ENCODE measurements at regions not wholly inside any gene's neighbourhood (a gene's known extent, or its start where the extent isn't known, plus 50 kb on each side); places are given as distances from the start of the nearest gene placed in this dataset.

DNA sequence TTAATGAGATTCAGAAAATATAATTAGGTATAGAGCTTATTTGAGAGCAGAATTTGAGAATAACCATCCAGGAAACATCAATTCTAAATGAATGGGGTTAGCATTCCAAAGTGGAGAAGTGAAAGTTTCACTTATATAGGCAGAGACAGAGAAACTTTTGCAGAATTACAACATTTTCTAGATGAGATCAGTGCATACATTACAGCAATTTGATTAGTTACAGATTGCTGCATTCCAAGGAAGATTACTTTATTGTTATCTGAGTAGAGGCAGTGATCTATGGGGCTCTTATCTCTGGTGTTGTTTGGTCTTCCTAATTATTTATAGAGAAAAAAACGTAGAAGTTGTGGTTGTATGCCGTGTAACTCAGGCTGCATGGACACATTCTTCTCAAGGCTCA, 373.8 kb upstream of the SYT4 start:
- POLR2A ChIA-PET (ENCODE audit: low non-redundant PET), result no interaction called here
- H3K36me3 ChIP-seq (ENCODE audit: insufficient read depth, low read length, poor library complexity, severe bottlenecking), result no peaks in the 10 kb centered on the region
- H3K27ac ChIP-seq (ENCODE audit: low read depth, low read length, poor library complexity, severe bottlenecking), result peak overlapping the region; percentile 56
- no peaks in the 10 kb centered on the region for H3K27me3 ChIP-seq (replicated peaks; ENCODE audit: insufficient read depth, low read depth, low read length, poor library complexity)
- H3K4me1 ChIP-seq (ENCODE audit: insufficient read depth, low read length, poor library complexity, severe bottlenecking), result peaks cover 10% of the 10 kb centered on the region
- no peak for TF ChIP-seq EZH2 (IDR thresholded peaks at IDR 0.05; ENCODE audit: borderline replicate concordance, low read depth, low read length, poor library complexity, severe bottlenecking)
- TF ChIP-seq, protein P1, sequence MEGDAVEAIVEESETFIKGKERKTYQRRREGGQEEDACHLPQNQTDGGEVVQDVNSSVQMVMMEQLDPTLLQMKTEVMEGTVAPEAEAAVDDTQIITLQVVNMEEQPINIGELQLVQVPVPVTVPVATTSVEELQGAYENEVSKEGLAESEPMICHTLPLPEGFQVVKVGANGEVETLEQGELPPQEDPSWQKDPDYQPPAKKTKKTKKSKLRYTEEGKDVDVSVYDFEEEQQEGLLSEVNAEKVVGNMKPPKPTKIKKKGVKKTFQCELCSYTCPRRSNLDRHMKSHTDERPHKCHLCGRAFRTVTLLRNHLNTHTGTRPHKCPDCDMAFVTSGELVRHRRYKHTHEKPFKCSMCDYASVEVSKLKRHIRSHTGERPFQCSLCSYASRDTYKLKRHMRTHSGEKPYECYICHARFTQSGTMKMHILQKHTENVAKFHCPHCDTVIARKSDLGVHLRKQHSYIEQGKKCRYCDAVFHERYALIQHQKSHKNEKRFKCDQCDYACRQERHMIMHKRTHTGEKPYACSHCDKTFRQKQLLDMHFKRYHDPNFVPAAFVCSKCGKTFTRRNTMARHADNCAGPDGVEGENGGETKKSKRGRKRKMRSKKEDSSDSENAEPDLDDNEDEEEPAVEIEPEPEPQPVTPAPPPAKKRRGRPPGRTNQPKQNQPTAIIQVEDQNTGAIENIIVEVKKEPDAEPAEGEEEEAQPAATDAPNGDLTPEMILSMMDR (conservative IDR thresholded peaks at IDR 0.05; ENCODE audit: low read depth, low read length), result no peak
- peak; percentile 62 for DNase-seq (ENCODE audit: low spot score)
- CTCF ChIA-PET, result no interaction called here
- no TSS peak for BruUV-seq (replicated peaks)
- no peak overlapping the region for H3K4me3 ChIP-seq (ENCODE audit: low read depth, low read length, poor library complexity, severe bottlenecking)
- peaks cover 7% of the 10 kb centered on the region for H3K9me3 ChIP-seq (ENCODE audit: low read depth, low read length, poor library complexity, severe bottlenecking)
- intact Hi-C loops (cut with micrococcal nuclease; ENCODE audit: unreplicated experiment), result no loop called here

DNA sequence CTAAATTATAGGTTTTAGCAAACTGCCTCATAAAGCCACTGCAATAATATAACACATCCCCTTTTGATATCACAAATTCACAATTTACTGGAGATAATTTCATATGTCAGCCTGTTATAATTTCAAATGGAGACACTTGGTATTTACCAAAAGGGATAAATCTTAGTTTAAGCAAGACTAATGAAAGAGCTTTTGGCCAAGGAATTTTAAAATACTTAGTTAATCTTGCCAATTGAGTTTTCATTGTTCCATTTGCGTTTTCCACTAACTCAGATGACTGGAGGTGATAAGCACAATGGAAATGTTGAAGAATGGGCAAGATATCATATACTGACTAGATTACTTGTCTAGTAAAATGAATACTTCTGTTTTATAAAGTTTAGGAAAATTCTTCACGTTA, 379.3 kb upstream of the SYT4 start:
- BruUV-seq (replicated peaks), result no TSS peak
- Histone ChIP-seq H3K27me3 (replicated peaks; ENCODE audit: insufficient read depth, low read depth, low read length, poor library complexity) (no peaks in the 10 kb centered on the region), H3K4me1 (ENCODE audit: insufficient read depth, low read length, poor library complexity, severe bottlenecking) (no peaks in the 10 kb centered on the region), H3K36me3 (ENCODE audit: insufficient read depth, low read length, poor library complexity, severe bottlenecking) (no peaks in the 10 kb centered on the region), H3K27ac (ENCODE audit: low read depth, low read length, poor library complexity, severe bottlenecking) (no peak overlapping the region), H3K9me3 (ENCODE audit: low read depth, low read length, poor library complexity, severe bottlenecking) (peaks cover 5% of the 10 kb centered on the region), H3K4me3 (ENCODE audit: low read depth, low read length, poor library complexity, severe bottlenecking) (no peak overlapping the region)
- DNase-seq (ENCODE audit: low spot score), result no peak
- TF ChIP-seq EZH2 (IDR thresholded peaks at IDR 0.05; ENCODE audit: borderline replicate concordance, low read depth, low read length, poor library complexity, severe bottlenecking), result no peak
- TF ChIP-seq, protein P1 (conservative IDR thresholded peaks at IDR 0.05; ENCODE audit: low read depth, low read length), result no peak
- intact Hi-C loops (cut with micrococcal nuclease; ENCODE audit: unreplicated experiment), result no loop called here
- ChIA-PET CTCF (no interaction called here), POLR2A (ENCODE audit: low non-redundant PET) (no interaction called here)

DNA sequence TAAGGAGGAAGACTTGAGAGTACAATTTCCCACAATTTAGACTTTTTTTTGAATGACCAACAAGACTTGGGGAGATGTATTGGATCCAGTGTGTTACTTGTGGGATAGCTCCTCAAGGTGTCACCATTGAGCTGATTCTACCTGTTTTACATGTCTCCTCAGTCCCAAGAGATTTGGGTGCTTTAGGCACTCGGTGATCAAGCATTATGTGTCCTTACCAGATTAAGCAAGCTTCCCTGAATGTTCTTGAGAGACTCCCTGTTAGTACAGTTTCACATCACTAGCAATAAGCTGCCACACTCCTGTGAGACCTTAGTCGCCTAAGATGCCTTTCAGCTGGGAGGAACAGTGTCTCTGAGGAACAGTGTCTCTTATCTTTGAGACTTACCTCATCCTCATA, 384.3 kb upstream of the SYT4 start:
- DNase-seq (ENCODE audit: low spot score), result peak; percentile 62
- H3K27ac ChIP-seq (ENCODE audit: low read depth, low read length, poor library complexity, severe bottlenecking), result no peak overlapping the region
- no peaks in the 10 kb centered on the region for H3K9me3 ChIP-seq (ENCODE audit: low read depth, low read length, poor library complexity, severe bottlenecking)
- H3K36me3 ChIP-seq (ENCODE audit: insufficient read depth, low read length, poor library complexity, severe bottlenecking), result no peaks in the 10 kb centered on the region
- TF ChIP-seq, protein P1 (conservative IDR thresholded peaks at IDR 0.05; ENCODE audit: low read depth, low read length), result peak; percentile 48
- TF ChIP-seq EZH2 (IDR thresholded peaks at IDR 0.05; ENCODE audit: borderline replicate concordance, low read depth, low read length, poor library complexity, severe bottlenecking), result no peak
- BruUV-seq (replicated peaks), result no TSS peak
- ChIA-PET POLR2A (ENCODE audit: low non-redundant PET) (interaction anchor here (0.6 kb wide), 1 partner anchor 479 kb away, joined by 3 read pairs; no protein-coding TSS in a partner anchor), CTCF (interaction anchor here (0.5 kb wide), 1 partner anchor 32 kb away, joined by 9 read pairs; no protein-coding TSS in a partner anchor)
- H3K4me3 ChIP-seq (ENCODE audit: low read depth, low read length, poor library complexity, severe bottlenecking), result no peak overlapping the region
- intact Hi-C loops (cut with micrococcal nuclease; ENCODE audit: unreplicated experiment), result no loop called here
- H3K27me3 ChIP-seq (replicated peaks; ENCODE audit: insufficient read depth, low read depth, low read length, poor library complexity), result no peaks in the 10 kb centered on the region
- no peaks in the 10 kb centered on the region for H3K4me1 ChIP-seq (ENCODE audit: insufficient read depth, low read length, poor library complexity, severe bottlenecking)

All from A673 (cell line).